H9 (cell line): ENCODE measurements at regions not wholly inside any gene's neighbourhood (a gene's known extent, or its start where the extent isn't known, plus 50 kb on each side); places are given as distances from the start of the nearest gene placed in this dataset.

ENCODE experiments used
- DNase-seq: peaks from one replicate; pipeline ENCODE4 v3.0.0-alpha.2; 2017
- H2AFZ ChIP-seq: one replicate; pipeline ENCODE4 v1.6.1; 2013; ENCODE audit warnings: mild to moderate bottlenecking, low read length, control low read depth, moderate library complexity
- H2AK5ac ChIP-seq: 2 replicates; pipeline ENCODE4 v1.6.1; 2013; ENCODE audit warnings: low read length, control low read depth, mixed read lengths; ENCODE audit not compliant: insufficient read length
- H2BK120ac ChIP-seq: one replicate; pipeline ENCODE4 v1.6.1; 2013; ENCODE audit warnings: low read depth, mild to moderate bottlenecking, low read length, control low read depth, inconsistent platforms; ENCODE audit not compliant: poor library complexity, severe bottlenecking
- H2BK12ac ChIP-seq: 2 replicates; pipeline ENCODE4 v1.6.1; 2013; ENCODE audit warnings: low read length, control low read depth, mixed read lengths, low read depth; ENCODE audit not compliant: insufficient read length
- H2BK15ac ChIP-seq: 2 replicates; pipeline ENCODE4 v1.6.1; 2013; ENCODE audit warnings: low read depth, low read length, control low read depth
- H2BK20ac ChIP-seq: one replicate; pipeline ENCODE4 v1.6.1; 2013; ENCODE audit warnings: low read depth, mild to moderate bottlenecking, low read length, control low read depth, inconsistent platforms; ENCODE audit not compliant: poor library complexity, severe bottlenecking
- H2BK5ac ChIP-seq: 2 replicates; pipeline ENCODE4 v1.6.1; 2013; ENCODE audit warnings: low read length, control low read depth, mixed read lengths; ENCODE audit not compliant: insufficient read length
- H3K14ac ChIP-seq: 2 replicates; pipeline ENCODE4 v1.6.1; 2013; ENCODE audit warnings: low read length, control low read depth; ENCODE audit not compliant: insufficient read depth
- H3K18ac ChIP-seq: 2 replicates; pipeline ENCODE4 v1.6.1; 2013; ENCODE audit warnings: low read depth, mild to moderate bottlenecking, mixed read lengths, low read length, control low read depth; ENCODE audit not compliant: insufficient read length
- H3K23ac ChIP-seq: 2 replicates; pipeline ENCODE4 v1.6.1; 2013; ENCODE audit warnings: low read length, control low read depth, mixed read lengths, low read depth; ENCODE audit not compliant: insufficient read length
- H3K23me2 ChIP-seq: 2 replicates; pipeline ENCODE4 v1.6.1; 2013; ENCODE audit warnings: low read depth, mild to moderate bottlenecking, mixed read lengths, low read length, control low read depth; ENCODE audit not compliant: insufficient read length, poor library complexity, severe bottlenecking
- H3K27ac ChIP-seq: 2 replicates; pipeline ENCODE4 v1.5.1; 2013; ENCODE audit warnings: low read length, control low read depth, mixed read lengths, low read depth; ENCODE audit not compliant: insufficient read length
- H3K27me3 ChIP-seq: 2 replicates; pipeline ENCODE4 v1.6.1; 2013; ENCODE audit warnings: low read length, control low read depth, inconsistent platforms; ENCODE audit not compliant: insufficient read depth
- H3K4ac ChIP-seq: 2 replicates; pipeline ENCODE4 v1.6.1; 2013; ENCODE audit warnings: low read depth, mild to moderate bottlenecking, control low read depth, inconsistent platforms, low read length, moderate library complexity
- H3K4me1 ChIP-seq: 2 replicates; pipeline ENCODE4 v1.6.1; 2013; ENCODE audit warnings: low read length, control low read depth, inconsistent platforms; ENCODE audit not compliant: insufficient read depth
- H3K4me2 ChIP-seq: 2 replicates; pipeline ENCODE4 v1.6.1; 2013; ENCODE audit warnings: low read length, control low read depth, mixed read lengths; ENCODE audit not compliant: insufficient read length, insufficient read depth
- H3K56ac ChIP-seq: 2 replicates; pipeline ENCODE4 v1.6.1; 2013; ENCODE audit warnings: low read depth, mild to moderate bottlenecking, mixed read lengths, low read length, control low read depth; ENCODE audit not compliant: insufficient read length
- H3K79me1 ChIP-seq: 2 replicates; pipeline ENCODE4 v1.6.1; 2013; ENCODE audit warnings: low read depth, mild to moderate bottlenecking, moderate library complexity, low read length, control low read depth, inconsistent platforms; ENCODE audit not compliant: insufficient read depth, poor library complexity, severe bottlenecking
- H3K79me2 ChIP-seq: 2 replicates; pipeline ENCODE4 v1.6.1; 2013; ENCODE audit warnings: low read length, control low read depth, inconsistent platforms; ENCODE audit not compliant: insufficient read depth
- H3K9ac ChIP-seq: 2 replicates; pipeline ENCODE4 v1.6.1; 2013; ENCODE audit warnings: low read length, control low read depth, mixed read lengths; ENCODE audit not compliant: insufficient read length; ENCODE audit errors: extremely low read depth
- H3K9me3 ChIP-seq: one replicate; pipeline ENCODE4 v1.6.1; 2013; ENCODE audit warnings: low read depth, low read length, inconsistent platforms; ENCODE audit not compliant: control insufficient read depth
- H3T11ph ChIP-seq: one replicate; pipeline ENCODE4 v1.6.1; 2013; ENCODE audit warnings: mild to moderate bottlenecking, low read length, control low read depth, inconsistent platforms
- H4K20me1 ChIP-seq: one replicate; pipeline ENCODE4 v1.6.1; 2013; ENCODE audit not compliant: control insufficient read depth, insufficient read length, insufficient read depth
- H4K5ac ChIP-seq: 2 replicates; pipeline ENCODE4 v1.6.1; 2013; ENCODE audit warnings: low read depth, mild to moderate bottlenecking, mixed read lengths, low read length, control low read depth; ENCODE audit not compliant: insufficient read length
- H4K8ac ChIP-seq: replicated peaks from 2 replicates; pipeline ENCODE4 v1.6.1; 2013; ENCODE audit warnings: low read length, control low read depth, mixed read lengths, low read depth; ENCODE audit not compliant: insufficient read length
- H4K91ac ChIP-seq: 2 replicates; pipeline ENCODE4 v1.6.1; 2013; ENCODE audit warnings: low read depth, mild to moderate bottlenecking, moderate library complexity, mixed read lengths, low read length, control low read depth; ENCODE audit not compliant: insufficient read length
- H3K27ac Mint-ChIP-seq, 3 experiments: 2 replicates in 2 of 3; 3 replicates in 1 of 3; pipeline ENCODE4 v1.8.0; 2020 to 2021; ENCODE audit warnings: mixed read lengths in 3 of 3, mild to moderate bottlenecking in 1 of 3, moderate library complexity in 1 of 3
- H3K27me3 Mint-ChIP-seq: 2 replicates; pipeline ENCODE4 v1.8.0; 2021; ENCODE audit warnings: low read depth, mild to moderate bottlenecking, moderate library complexity, mixed read lengths
- H3K36me3 Mint-ChIP-seq, 3 experiments: 2 replicates in 2 of 3; 3 replicates in 1 of 3; pipeline ENCODE4 v1.8.0; 2020 to 2021; ENCODE audit warnings: low read depth in 3 of 3, mixed read lengths in 3 of 3; ENCODE audit not compliant: insufficient read depth in 1 of 3
- H3K4me1 Mint-ChIP-seq, 2 experiments: 2 replicates each; pipeline ENCODE4 v1.8.0; 2020; ENCODE audit warnings: mixed read lengths in 2 of 2
- H3K4me3 Mint-ChIP-seq, 2 experiments: 2 replicates in 1 of 2; 3 replicates in 1 of 2; pipeline ENCODE4 v1.8.0; 2020 to 2021; ENCODE audit warnings: mild to moderate bottlenecking in 2 of 2, mixed read lengths in 2 of 2, moderate library complexity in 1 of 2
- H3K9me3 Mint-ChIP-seq, 2 experiments: 2 replicates in 1 of 2; 3 replicates in 1 of 2; pipeline ENCODE4 v1.8.0; 2020; ENCODE audit warnings: mild to moderate bottlenecking in 2 of 2, mixed read lengths in 2 of 2, moderate library complexity in 1 of 2
- WGBS: extraction: QIAGEN DNeasy Blood & Tissue Kit; methylation state at CpG from one replicate; pipeline ENCODE4 v1.1.7; 2013; ENCODE audit warnings: missing lambda C conversion rate, low lambda C conversion rate, mixed read lengths; ENCODE audit not compliant: insufficient read length; ENCODE audit errors: extremely low coverage; 5-methylcytosine and 5-hydroxymethylcytosine counted together
- TF ChIP-seq, protein P1 (sequence below): fragments of 200-600 bp; sonication (generic); conservative IDR thresholded peaks from 3 replicates; pipeline ENCODE4 v1.8.0; 2021; ENCODE audit warnings: antibody characterized with exemption, mild to moderate bottlenecking

DNA sequence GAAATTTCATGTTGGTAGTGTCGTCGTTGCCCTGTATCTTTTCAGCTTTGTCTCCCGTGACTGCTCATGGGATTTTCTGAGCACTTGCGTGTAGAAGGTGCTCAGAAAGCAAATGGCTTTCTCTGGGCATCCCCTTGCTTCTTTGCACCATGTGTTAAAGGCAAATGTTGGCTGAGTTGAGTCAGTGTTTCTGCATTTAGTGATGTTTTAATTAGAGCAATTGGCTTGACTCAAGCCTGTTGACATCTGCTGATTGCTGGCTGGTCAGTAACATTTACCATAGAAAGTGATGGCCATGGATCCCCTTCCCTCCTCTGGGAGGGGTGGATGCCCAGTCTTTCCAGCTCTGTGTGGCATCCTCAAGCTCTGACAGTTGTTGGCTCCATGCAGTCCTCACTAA is 187.2 kb upstream of the MPHOSPH6 start:
- TF ChIP-seq, protein P1, sequence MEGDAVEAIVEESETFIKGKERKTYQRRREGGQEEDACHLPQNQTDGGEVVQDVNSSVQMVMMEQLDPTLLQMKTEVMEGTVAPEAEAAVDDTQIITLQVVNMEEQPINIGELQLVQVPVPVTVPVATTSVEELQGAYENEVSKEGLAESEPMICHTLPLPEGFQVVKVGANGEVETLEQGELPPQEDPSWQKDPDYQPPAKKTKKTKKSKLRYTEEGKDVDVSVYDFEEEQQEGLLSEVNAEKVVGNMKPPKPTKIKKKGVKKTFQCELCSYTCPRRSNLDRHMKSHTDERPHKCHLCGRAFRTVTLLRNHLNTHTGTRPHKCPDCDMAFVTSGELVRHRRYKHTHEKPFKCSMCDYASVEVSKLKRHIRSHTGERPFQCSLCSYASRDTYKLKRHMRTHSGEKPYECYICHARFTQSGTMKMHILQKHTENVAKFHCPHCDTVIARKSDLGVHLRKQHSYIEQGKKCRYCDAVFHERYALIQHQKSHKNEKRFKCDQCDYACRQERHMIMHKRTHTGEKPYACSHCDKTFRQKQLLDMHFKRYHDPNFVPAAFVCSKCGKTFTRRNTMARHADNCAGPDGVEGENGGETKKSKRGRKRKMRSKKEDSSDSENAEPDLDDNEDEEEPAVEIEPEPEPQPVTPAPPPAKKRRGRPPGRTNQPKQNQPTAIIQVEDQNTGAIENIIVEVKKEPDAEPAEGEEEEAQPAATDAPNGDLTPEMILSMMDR, result no peak
- Histone ChIP-seq H3K56ac (no peak overlapping the region), H3K79me2 (no peaks in the 10 kb centered on the region), H2AK5ac (no peak overlapping the region), H3K23me2 (no peaks in the 10 kb centered on the region), H2BK15ac (no peak overlapping the region), H3K9me3 (no peaks in the 10 kb centered on the region), H2BK12ac (no peak overlapping the region), H2AFZ (no peak overlapping the region), H4K5ac (no peak overlapping the region), H3K27me3 (no peaks in the 10 kb centered on the region), H3K18ac (no peak overlapping the region), H3K14ac (no peak overlapping the region), H4K91ac (no peak overlapping the region), H3K79me1 (no peaks in the 10 kb centered on the region), H4K20me1 (no peaks in the 10 kb centered on the region), H3K9ac (no peak overlapping the region), H2BK20ac (no peak overlapping the region), H3T11ph (no peak overlapping the region), H3K4ac (no peak overlapping the region), H3K4me1 (no peaks in the 10 kb centered on the region), H2BK120ac (no peak overlapping the region), H3K27ac (no peak overlapping the region), H4K8ac (no peak overlapping the region), H3K4me2 (no peak overlapping the region), H3K23ac (no peak overlapping the region), H2BK5ac (no peak overlapping the region)
- Mint-ChIP-seq H3K27ac (no peak overlapping the region), H3K4me1 (peaks cover 7 to 10% of the 10 kb centered on the region in 2 experiments; a peak in 2 of 4 replicates), H3K4me3 (no peak overlapping the region), H3K36me3 (no peaks in the 10 kb centered on the region; a peak in 1 of 7 replicates), H3K9me3 (peaks cover 2 to 3% of the 10 kb centered on the region in 2 experiments; a peak in 3 of 5 replicates), H3K27me3 (peaks cover 10% of the 10 kb centered on the region)
- no peak for DNase-seq
- no CpG with 5 or more reads among the region's 4 CpGs for WGBS
